ENCODE measurements at regions not wholly inside any gene's neighbourhood (a gene's known extent, or its start where the extent isn't known, plus 50 kb on each side); places are given as distances from the start of the nearest gene placed in this dataset.
A peak's percentile ranks its signal among the peaks of the same experiment; 100 is the strongest.
"Not testable (repeated sequence)": the region's sequence is repeated elsewhere in the genome, so short reads cannot be mapped to it uniquely, and the experiment has no call there.

DNA sequence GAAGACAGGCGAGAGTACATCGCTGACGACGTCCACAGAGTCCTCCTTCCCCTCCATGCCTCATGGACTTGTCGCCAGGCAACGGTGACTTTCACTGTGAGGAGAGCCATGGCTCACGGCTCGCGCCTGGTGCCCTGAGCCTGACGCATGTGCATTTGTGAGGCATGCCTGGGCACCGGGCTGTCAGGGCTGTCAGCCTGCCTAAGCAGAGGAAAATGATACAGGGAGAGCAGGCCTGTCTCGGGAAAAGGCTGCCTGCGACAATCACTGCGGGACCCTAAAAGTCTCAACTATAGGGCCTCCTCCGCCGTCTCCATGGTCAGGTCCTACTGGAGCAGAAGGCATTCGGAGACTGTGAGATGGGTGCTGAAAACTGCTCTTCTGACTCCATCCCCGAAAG is 135.5 kb upstream of the WSB1 start:
- Histone ChIP-seq H3K4me1 (no peaks in the 10 kb centered on the region), H3K27me3 (no peaks in the 10 kb centered on the region), H3K9me3 (no peaks in the 10 kb centered on the region), H3K36me3 (no peaks in the 10 kb centered on the region), H3K4me3 (no peak overlapping the region), H3K27ac (no peak overlapping the region)
- intact Hi-C loops (cut with DNase I) = no loop called here
- WGBS (ENCODE audit: insufficient coverage, low coverage, low lambda C conversion rate, missing lambda C conversion rate) = no CpG with 5 or more reads among the region's 18 CpGs
- ATAC-seq = no peak
- DNase-seq = peak in 2 of 3 donors; percentile 23 to 28
- TF ChIP-seq POLR2A (IDR thresholded peaks at IDR 0.05) = no peak
- TF ChIP-seq, protein P1, sequence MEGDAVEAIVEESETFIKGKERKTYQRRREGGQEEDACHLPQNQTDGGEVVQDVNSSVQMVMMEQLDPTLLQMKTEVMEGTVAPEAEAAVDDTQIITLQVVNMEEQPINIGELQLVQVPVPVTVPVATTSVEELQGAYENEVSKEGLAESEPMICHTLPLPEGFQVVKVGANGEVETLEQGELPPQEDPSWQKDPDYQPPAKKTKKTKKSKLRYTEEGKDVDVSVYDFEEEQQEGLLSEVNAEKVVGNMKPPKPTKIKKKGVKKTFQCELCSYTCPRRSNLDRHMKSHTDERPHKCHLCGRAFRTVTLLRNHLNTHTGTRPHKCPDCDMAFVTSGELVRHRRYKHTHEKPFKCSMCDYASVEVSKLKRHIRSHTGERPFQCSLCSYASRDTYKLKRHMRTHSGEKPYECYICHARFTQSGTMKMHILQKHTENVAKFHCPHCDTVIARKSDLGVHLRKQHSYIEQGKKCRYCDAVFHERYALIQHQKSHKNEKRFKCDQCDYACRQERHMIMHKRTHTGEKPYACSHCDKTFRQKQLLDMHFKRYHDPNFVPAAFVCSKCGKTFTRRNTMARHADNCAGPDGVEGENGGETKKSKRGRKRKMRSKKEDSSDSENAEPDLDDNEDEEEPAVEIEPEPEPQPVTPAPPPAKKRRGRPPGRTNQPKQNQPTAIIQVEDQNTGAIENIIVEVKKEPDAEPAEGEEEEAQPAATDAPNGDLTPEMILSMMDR (IDR thresholded peaks at IDR 0.05) = no peak

DNA sequence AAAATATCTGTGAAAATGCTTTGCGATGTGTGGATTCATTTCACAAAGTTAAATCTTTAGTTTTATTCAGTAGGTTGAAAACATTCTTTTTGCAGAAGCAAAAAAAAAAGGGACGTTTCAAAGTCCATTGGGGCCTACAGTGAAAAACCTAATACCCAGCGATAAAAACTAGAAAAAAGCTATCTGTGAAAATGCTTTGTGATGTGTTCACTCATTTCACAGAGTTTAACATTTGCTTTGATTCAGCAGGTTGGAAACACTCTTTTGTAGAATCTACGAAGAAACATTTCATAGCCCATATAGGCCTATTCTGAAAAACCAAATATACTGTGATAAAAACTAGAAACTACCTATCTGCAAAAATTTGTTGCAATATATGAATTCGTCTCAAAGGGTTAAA is 113.6 kb upstream of the WSB1 start:
- intact Hi-C loops (cut with DNase I) = no loop called here
- H3K27me3 ChIP-seq = no peaks in the 10 kb centered on the region
- DNase-seq (no peak), ATAC-seq (no peak)
- peaks cover 0 to 4% (median 0%) of the 10 kb centered on the region in 4 donors for H3K9me3 ChIP-seq
- H3K4me1 ChIP-seq = no peaks in the 10 kb centered on the region
- WGBS (ENCODE audit: insufficient coverage, low coverage, low lambda C conversion rate, missing lambda C conversion rate) = 71% methylated on average over 5 of the region's 5 CpGs
- H3K27ac ChIP-seq = no peak overlapping the region
- no peaks in the 10 kb centered on the region for H3K36me3 ChIP-seq
- H3K4me3 ChIP-seq = no peak overlapping the region
- TF ChIP-seq, protein P1 (IDR thresholded peaks at IDR 0.05) = no peak
- TF ChIP-seq POLR2A (IDR thresholded peaks at IDR 0.05) = no peak

- DNase-seq; H3K27ac ChIP-seq; ATAC-seq; H3K4me3 ChIP-seq; H3K27me3 ChIP-seq; H3K4me1 ChIP-seq; H3K36me3 ChIP-seq; H3K9me3 ChIP-seq; intact Hi-C loops (cut with DNase I): not testable (repeated sequence)
- whole genome bisulfite sequencing (ENCODE audit: insufficient coverage, low coverage, low lambda C conversion rate, missing lambda C conversion rate) = 43% methylated on average over 1 of the region's 2 CpGs
Observed at GRCh38 chr17:27181379-27181925, 112.5 kb upstream of the WSB1 start.

DNA sequence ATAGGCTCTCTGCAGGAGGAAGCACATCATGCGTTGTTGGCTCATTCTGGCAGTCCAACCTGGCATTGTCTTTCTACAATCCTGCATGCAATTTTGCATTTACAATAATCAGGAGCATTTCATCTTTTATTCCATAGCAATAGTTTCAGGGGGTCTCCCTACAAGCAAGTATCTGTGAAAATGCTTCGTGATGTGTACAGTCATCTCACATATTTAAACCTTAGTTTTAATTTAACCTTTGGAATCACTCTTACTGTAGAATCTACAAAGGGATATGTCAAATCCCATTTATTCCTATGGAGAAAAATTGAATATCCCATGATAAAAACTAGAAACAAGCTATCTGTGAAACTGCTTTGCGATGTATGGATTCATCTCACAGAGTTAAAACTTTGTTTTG is 112.0 kb upstream of the WSB1 start:
- H3K9me3 ChIP-seq = peaks cover 0 to 4% (median 0%) of the 10 kb centered on the region in 4 donors
- H3K4me1 ChIP-seq = no peaks in the 10 kb centered on the region
- TF ChIP-seq, protein P1 (IDR thresholded peaks at IDR 0.05) = no peak
- no peak for TF ChIP-seq POLR2A (IDR thresholded peaks at IDR 0.05)
- H3K27me3 ChIP-seq = no peaks in the 10 kb centered on the region
- H3K4me3 ChIP-seq = no peak overlapping the region
- intact Hi-C loops (cut with DNase I) = no loop called here
- no peaks in the 10 kb centered on the region for H3K36me3 ChIP-seq
- H3K27ac ChIP-seq = no peak overlapping the region
- DNase-seq (no peak), ATAC-seq (no peak)
- 82% methylated on average over 3 of the region's 3 CpGs for WGBS (ENCODE audit: insufficient coverage, low coverage, low lambda C conversion rate, missing lambda C conversion rate)

GRCh38 chr17:27197505-27197904 is 96.4 kb upstream of the WSB1 start:
- H3K4me3 ChIP-seq; H3K4me1 ChIP-seq; H3K36me3 ChIP-seq; intact Hi-C loops (cut with DNase I); H3K27ac ChIP-seq; ATAC-seq; H3K9me3 ChIP-seq; H3K27me3 ChIP-seq: not testable (repeated sequence)
- WGBS (ENCODE audit: insufficient coverage, low coverage, low lambda C conversion rate, missing lambda C conversion rate) = 20% methylated on average over 2 of the region's 8 CpGs
- TF ChIP-seq, protein P1 (IDR thresholded peaks at IDR 0.05) = peak; percentile 15 to 43 (median 26)
- peak in 1 of 3 donors; percentile 33 for DNase-seq

Measured in right lobe of liver (tissue), 6 donors.